OCI-LY3 (cell line): ENCODE measurements at regions not wholly inside any gene's neighbourhood (a gene's known extent, or its start where the extent isn't known, plus 50 kb on each side); places are given as distances from the start of the nearest gene placed in this dataset.

ENCODE experiments used
- EZH2phosphoT487 ChIP-seq: fragments of 200-600 bp; shearing (Covaris generic); IDR thresholded peaks from 2 replicates; pipeline ENCODE4 v1.6.1; 2018; ENCODE audit warnings: antibody characterized with exemption, mixed run types, low read depth
- TF ChIP-seq, protein P1 (sequence below): fragments of 200-600, 300-600 bp; sonication (generic); IDR thresholded peaks from 2 replicates; pipeline ENCODE4 v1.5.1; 2014; ENCODE audit warnings: antibody characterized with exemption, low read length, low read depth

DNA sequence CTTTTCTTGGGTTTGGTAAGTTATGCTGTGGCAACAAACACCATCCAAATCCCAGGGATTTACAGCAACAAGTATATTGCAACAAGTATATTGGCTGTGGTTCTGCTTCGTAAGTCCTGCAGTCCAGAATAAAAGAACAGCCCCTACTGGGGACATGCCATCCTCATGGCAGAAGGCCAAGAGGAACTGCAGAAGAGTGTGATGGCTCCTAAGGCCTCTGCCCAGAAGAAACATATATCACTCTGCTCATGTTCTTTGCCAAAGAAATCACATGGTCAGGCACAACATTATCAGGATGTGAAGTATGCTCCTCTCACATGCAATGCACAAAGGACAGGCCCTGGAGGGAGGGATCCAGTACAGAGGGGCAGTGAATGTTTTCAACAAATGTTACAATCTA lies 159.6 kb upstream of the TAS2R1 start:
- TF ChIP-seq, protein P1, sequence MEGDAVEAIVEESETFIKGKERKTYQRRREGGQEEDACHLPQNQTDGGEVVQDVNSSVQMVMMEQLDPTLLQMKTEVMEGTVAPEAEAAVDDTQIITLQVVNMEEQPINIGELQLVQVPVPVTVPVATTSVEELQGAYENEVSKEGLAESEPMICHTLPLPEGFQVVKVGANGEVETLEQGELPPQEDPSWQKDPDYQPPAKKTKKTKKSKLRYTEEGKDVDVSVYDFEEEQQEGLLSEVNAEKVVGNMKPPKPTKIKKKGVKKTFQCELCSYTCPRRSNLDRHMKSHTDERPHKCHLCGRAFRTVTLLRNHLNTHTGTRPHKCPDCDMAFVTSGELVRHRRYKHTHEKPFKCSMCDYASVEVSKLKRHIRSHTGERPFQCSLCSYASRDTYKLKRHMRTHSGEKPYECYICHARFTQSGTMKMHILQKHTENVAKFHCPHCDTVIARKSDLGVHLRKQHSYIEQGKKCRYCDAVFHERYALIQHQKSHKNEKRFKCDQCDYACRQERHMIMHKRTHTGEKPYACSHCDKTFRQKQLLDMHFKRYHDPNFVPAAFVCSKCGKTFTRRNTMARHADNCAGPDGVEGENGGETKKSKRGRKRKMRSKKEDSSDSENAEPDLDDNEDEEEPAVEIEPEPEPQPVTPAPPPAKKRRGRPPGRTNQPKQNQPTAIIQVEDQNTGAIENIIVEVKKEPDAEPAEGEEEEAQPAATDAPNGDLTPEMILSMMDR = no peak
- no peak for TF ChIP-seq EZH2phosphoT487
